ENCODE measurements at regions not wholly inside any gene's neighbourhood (a gene's known extent, or its start where the extent isn't known, plus 50 kb on each side); places are given as distances from the start of the nearest gene placed in this dataset.
A peak's percentile ranks its signal among the peaks of the same experiment; 100 is the strongest.

- Histone ChIP-seq H3K27ac (ENCODE audit: low read depth, low read length) (no peak overlapping the region), H3K4me2 (ENCODE audit: insufficient read depth, low read length) (no peak overlapping the region), H3K36me3 (ENCODE audit: insufficient read depth, low read length) (no peaks in the 10 kb centered on the region), H2AFZ (ENCODE audit: low read length) (no peak overlapping the region), H3K79me2 (ENCODE audit: insufficient read depth, low read length) (no peaks in the 10 kb centered on the region), H3K4me1 (ENCODE audit: insufficient read depth, low read length) (no peaks in the 10 kb centered on the region), H3K9me3 (ENCODE audit: low read depth, low read length) (no peaks in the 10 kb centered on the region), H3K4me3 (ENCODE audit: insufficient read depth, low read length) (no peak overlapping the region), H4K20me1 (ENCODE audit: insufficient read depth, low read length) (no peaks in the 10 kb centered on the region), H3K27me3 (ENCODE audit: insufficient read depth, low read length) (no peaks in the 10 kb centered on the region)
- DNase-seq (ENCODE audit: insufficient read length, low spot score, missing footprints): no peak
- no peak for TF ChIP-seq CTCF (IDR thresholded peaks at IDR 0.05; ENCODE audit: extremely low read depth, low read depth, low read length)
Measured at GRCh38 chr4:111595456-111595855, 549.8 kb upstream of the FAM241A start.

- Histone ChIP-seq H3K4me1 (ENCODE audit: insufficient read depth, low read length) (no peaks in the 10 kb centered on the region), H3K27ac (ENCODE audit: low read depth, low read length) (no peak overlapping the region), H4K20me1 (ENCODE audit: insufficient read depth, low read length) (no peaks in the 10 kb centered on the region), H3K4me2 (ENCODE audit: insufficient read depth, low read length) (no peak overlapping the region), H3K27me3 (ENCODE audit: insufficient read depth, low read length) (no peaks in the 10 kb centered on the region), H3K4me3 (ENCODE audit: insufficient read depth, low read length) (no peak overlapping the region), H3K79me2 (ENCODE audit: insufficient read depth, low read length) (no peaks in the 10 kb centered on the region), H2AFZ (ENCODE audit: low read length) (no peak overlapping the region), H3K36me3 (ENCODE audit: insufficient read depth, low read length) (no peaks in the 10 kb centered on the region), H3K9me3 (ENCODE audit: low read depth, low read length) (no peaks in the 10 kb centered on the region)
- no peak for DNase-seq (ENCODE audit: insufficient read length, low spot score, missing footprints)
- no peak for TF ChIP-seq CTCF (IDR thresholded peaks at IDR 0.05; ENCODE audit: extremely low read depth, low read depth, low read length)
Measured at GRCh38 chr4:111596491-111596890, 548.8 kb upstream of the FAM241A start.

GRCh38 chr4:111601671-111602070, 543.6 kb upstream of the FAM241A start:
- no peak overlapping the region for H3K27ac ChIP-seq (ENCODE audit: low read depth, low read length)
- H3K4me2 ChIP-seq (ENCODE audit: insufficient read depth, low read length): no peak overlapping the region
- no peaks in the 10 kb centered on the region for H3K9me3 ChIP-seq (ENCODE audit: low read depth, low read length)
- no peaks in the 10 kb centered on the region for H3K36me3 ChIP-seq (ENCODE audit: insufficient read depth, low read length)
- H2AFZ ChIP-seq (ENCODE audit: low read length): no peak overlapping the region
- no peak for DNase-seq (ENCODE audit: insufficient read length, low spot score, missing footprints)
- no peak overlapping the region for H3K4me3 ChIP-seq (ENCODE audit: insufficient read depth, low read length)
- no peaks in the 10 kb centered on the region for H3K27me3 ChIP-seq (ENCODE audit: insufficient read depth, low read length)
- H3K79me2 ChIP-seq (ENCODE audit: insufficient read depth, low read length): no peaks in the 10 kb centered on the region
- no peaks in the 10 kb centered on the region for H3K4me1 ChIP-seq (ENCODE audit: insufficient read depth, low read length)
- H4K20me1 ChIP-seq (ENCODE audit: insufficient read depth, low read length): no peaks in the 10 kb centered on the region
- no peak for TF ChIP-seq CTCF (IDR thresholded peaks at IDR 0.05; ENCODE audit: extremely low read depth, low read depth, low read length)

GRCh38 chr4:111602848-111603247, 542.4 kb upstream of the FAM241A start:
- H2AFZ ChIP-seq (ENCODE audit: low read length): no peak overlapping the region
- H3K4me3 ChIP-seq (ENCODE audit: insufficient read depth, low read length): no peak overlapping the region
- no peak overlapping the region for H3K27ac ChIP-seq (ENCODE audit: low read depth, low read length)
- peak; percentile 29 for TF ChIP-seq CTCF (IDR thresholded peaks at IDR 0.05; ENCODE audit: extremely low read depth, low read depth, low read length)
- H3K4me1 ChIP-seq (ENCODE audit: insufficient read depth, low read length): no peaks in the 10 kb centered on the region
- no peak overlapping the region for H3K4me2 ChIP-seq (ENCODE audit: insufficient read depth, low read length)
- H3K27me3 ChIP-seq (ENCODE audit: insufficient read depth, low read length): no peaks in the 10 kb centered on the region
- no peak for DNase-seq (ENCODE audit: insufficient read length, low spot score, missing footprints)
- no peaks in the 10 kb centered on the region for H3K9me3 ChIP-seq (ENCODE audit: low read depth, low read length)
- no peaks in the 10 kb centered on the region for H3K79me2 ChIP-seq (ENCODE audit: insufficient read depth, low read length)
- H4K20me1 ChIP-seq (ENCODE audit: insufficient read depth, low read length): no peaks in the 10 kb centered on the region
- no peaks in the 10 kb centered on the region for H3K36me3 ChIP-seq (ENCODE audit: insufficient read depth, low read length)

Data from osteoblast (primary cell).